Sigmoid colon (tissue), 4 donors: ENCODE measurements at regions not wholly inside any gene's neighbourhood (a gene's known extent, or its start where the extent isn't known, plus 50 kb on each side); places are given as distances from the start of the nearest gene placed in this dataset.

Experiments
- POLR2A ChIP-seq, 2 donors: fragments of 450-650 bp; IDR thresholded peaks; one replicate each; pipeline ENCODE4 v1.6.1; 2016; ENCODE audit warnings: antibody characterized with exemption in 2 of 2, mild to moderate bottlenecking in 2 of 2, moderate library complexity in 2 of 2
- POLR2AphosphoS5 ChIP-seq, 4 donors: sonication (generic); formaldehyde crosslinking; IDR thresholded peaks; one replicate each; pipeline ENCODE4 v1.6.1; 2017; ENCODE audit warnings: antibody characterized with exemption in 4 of 4
- TF ChIP-seq, protein P1 (sequence below), 4 experiments: fragments of 450-650 bp in 3 of 4; fragments of 200-600 bp in 1 of 4; IDR thresholded peaks; one replicate each; pipeline ENCODE4 v1.5.1; 2016 to 2019; ENCODE audit warnings: antibody characterized with exemption in 4 of 4, mild to moderate bottlenecking in 3 of 4, moderate library complexity in 2 of 4

DNA sequence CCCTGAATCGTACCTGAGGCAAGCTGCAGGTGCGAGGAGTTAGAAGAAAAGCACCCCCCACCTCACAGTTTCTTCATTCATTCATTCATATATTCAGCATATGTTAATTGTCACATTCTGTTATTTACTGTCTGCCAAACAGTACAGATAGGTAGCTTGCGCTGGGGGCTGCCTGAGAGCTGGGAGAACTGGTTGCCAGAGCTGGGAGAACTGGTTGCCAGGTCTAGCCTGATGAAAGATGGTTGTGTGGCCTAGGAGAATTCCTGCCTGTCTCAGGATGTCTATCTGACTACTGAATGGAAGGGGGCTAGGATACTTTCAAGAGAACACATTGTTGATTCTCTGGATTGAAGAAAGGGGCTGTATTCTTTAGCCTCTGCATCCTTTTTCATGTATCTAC lies 225.9 kb upstream of the POU3F1 start:
- TF ChIP-seq POLR2A (IDR thresholded peaks at IDR 0.05) (no peak), POLR2AphosphoS5 (IDR thresholded peaks at IDR 0.05) (no peak)
- TF ChIP-seq, protein P1, sequence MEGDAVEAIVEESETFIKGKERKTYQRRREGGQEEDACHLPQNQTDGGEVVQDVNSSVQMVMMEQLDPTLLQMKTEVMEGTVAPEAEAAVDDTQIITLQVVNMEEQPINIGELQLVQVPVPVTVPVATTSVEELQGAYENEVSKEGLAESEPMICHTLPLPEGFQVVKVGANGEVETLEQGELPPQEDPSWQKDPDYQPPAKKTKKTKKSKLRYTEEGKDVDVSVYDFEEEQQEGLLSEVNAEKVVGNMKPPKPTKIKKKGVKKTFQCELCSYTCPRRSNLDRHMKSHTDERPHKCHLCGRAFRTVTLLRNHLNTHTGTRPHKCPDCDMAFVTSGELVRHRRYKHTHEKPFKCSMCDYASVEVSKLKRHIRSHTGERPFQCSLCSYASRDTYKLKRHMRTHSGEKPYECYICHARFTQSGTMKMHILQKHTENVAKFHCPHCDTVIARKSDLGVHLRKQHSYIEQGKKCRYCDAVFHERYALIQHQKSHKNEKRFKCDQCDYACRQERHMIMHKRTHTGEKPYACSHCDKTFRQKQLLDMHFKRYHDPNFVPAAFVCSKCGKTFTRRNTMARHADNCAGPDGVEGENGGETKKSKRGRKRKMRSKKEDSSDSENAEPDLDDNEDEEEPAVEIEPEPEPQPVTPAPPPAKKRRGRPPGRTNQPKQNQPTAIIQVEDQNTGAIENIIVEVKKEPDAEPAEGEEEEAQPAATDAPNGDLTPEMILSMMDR (IDR thresholded peaks at IDR 0.05): no peak
